ENCODE measurements at regions not wholly inside any gene's neighbourhood (a gene's known extent, or its start where the extent isn't known, plus 50 kb on each side); places are given as distances from the start of the nearest gene placed in this dataset.

GRCh38 chr7:112965506-112965905, 121.1 kb downstream of the GPR85 start:
- H3K4me3 ChIP-seq, result no peak overlapping the region
- intact Hi-C loops (cut with DNase I; ENCODE audit: low total_unique reads), result no loop called here
- no peaks in the 10 kb centered on the region for H3K27me3 ChIP-seq (replicated peaks in 1 of 7)
- no peak for DNase-seq
- no peak overlapping the region for H3K27ac ChIP-seq
- H3K9me3 ChIP-seq, result no peaks in the 10 kb centered on the region
- WGBS, 5 donors, result 43 to 66% (median 48%) methylated on average over 1 of the region's 1 CpG
- H3K4me1 ChIP-seq, result no peaks in the 10 kb centered on the region
- no peaks in the 10 kb centered on the region for H3K36me3 ChIP-seq
- TF ChIP-seq POLR2AphosphoS5 (IDR thresholded peaks at IDR 0.05) (no peak), CTCF (IDR thresholded peaks at IDR 0.05 in 8 of 11, conservative IDR thresholded peaks at IDR 0.05 in 3 of 11) (no peak), POLR2A (IDR thresholded peaks at IDR 0.05) (no peak)

- Histone ChIP-seq H3K9me3 (no peaks in the 10 kb centered on the region), H3K4me3 (no peak overlapping the region), H3K27me3 (replicated peaks in 1 of 7) (no peaks in the 10 kb centered on the region), H3K27ac (no peak overlapping the region), H3K4me1 (no peaks in the 10 kb centered on the region), H3K36me3 (no peaks in the 10 kb centered on the region)
- intact Hi-C loops (cut with DNase I; ENCODE audit: low total_unique reads), result no loop called here
- DNase-seq, result no peak
- TF ChIP-seq POLR2AphosphoS5 (IDR thresholded peaks at IDR 0.05) (no peak), CTCF (IDR thresholded peaks at IDR 0.05 in 8 of 11, conservative IDR thresholded peaks at IDR 0.05 in 3 of 11) (no peak), POLR2A (IDR thresholded peaks at IDR 0.05) (no peak)
- WGBS, 5 donors, result 37 to 90% (median 85%) methylated on average over 1 of the region's 1 CpG
These were observed 123.0 kb downstream of the GPR85 start for GRCh38 chr7:112963634-112964033.

- TF ChIP-seq POLR2AphosphoS5 (IDR thresholded peaks at IDR 0.05), result no peak
- no peak for TF ChIP-seq POLR2A (IDR thresholded peaks at IDR 0.05)
- no peak for TF ChIP-seq CTCF (IDR thresholded peaks at IDR 0.05 in 8 of 11, conservative IDR thresholded peaks at IDR 0.05 in 3 of 11)
- Histone ChIP-seq H3K36me3 (no peaks in the 10 kb centered on the region), H3K27me3 (replicated peaks in 1 of 7) (no peaks in the 10 kb centered on the region), H3K27ac (no peak overlapping the region), H3K4me1 (no peaks in the 10 kb centered on the region), H3K9me3 (no peaks in the 10 kb centered on the region), H3K4me3 (no peak overlapping the region)
- no peak for DNase-seq
- intact Hi-C loops (cut with DNase I; ENCODE audit: low total_unique reads), result no loop called here
- WGBS, 5 donors, result 78 to 85% (median 82%) methylated on average over 3 of the region's 3 CpGs
These were observed 123.8 kb downstream of the GPR85 start for GRCh38 chr7:112962815-112963214.

- DNase-seq, result no peak
- no peak overlapping the region for H3K4me3 ChIP-seq
- no peak overlapping the region for H3K27ac ChIP-seq
- no peaks in the 10 kb centered on the region for H3K27me3 ChIP-seq (replicated peaks in 1 of 7)
- H3K4me1 ChIP-seq, result no peaks in the 10 kb centered on the region
- intact Hi-C loops (cut with DNase I; ENCODE audit: low total_unique reads), result no loop called here
- H3K9me3 ChIP-seq, result no peaks in the 10 kb centered on the region
- no peaks in the 10 kb centered on the region for H3K36me3 ChIP-seq
- TF ChIP-seq POLR2AphosphoS5 (IDR thresholded peaks at IDR 0.05) (no peak), POLR2A (IDR thresholded peaks at IDR 0.05) (no peak), CTCF (IDR thresholded peaks at IDR 0.05 in 8 of 11, conservative IDR thresholded peaks at IDR 0.05 in 3 of 11) (no peak)
These were observed 127.4 kb downstream of the GPR85 start for GRCh38 chr7:112959276-112959675.

Measured in spleen (tissue), 11 donors.